GM12892 (cell line): ENCODE measurements at regions not wholly inside any gene's neighbourhood (a gene's known extent, or its start where the extent isn't known, plus 50 kb on each side); places are given as distances from the start of the nearest gene placed in this dataset.

Experiments
- POLR2A ChIP-seq: IDR thresholded peaks from 2 replicates; pipeline ENCODE4 v1.6.1; 2011; ENCODE audit warnings: low read depth, low read length, control low read depth
- POLR2AphosphoS5 ChIP-seq: IDR thresholded peaks from 2 replicates; pipeline ENCODE4 v1.6.1; 2011; ENCODE audit warnings: low read depth, low read length, control low read depth
- TAF1 ChIP-seq: IDR thresholded peaks from 2 replicates; pipeline ENCODE4 v1.6.1; 2011; ENCODE audit warnings: low read depth, mild to moderate bottlenecking, control low read depth, low read length, borderline replicate concordance

GRCh38 chr18:53952700-53953099, 271.8 kb downstream of the MBD2 start:
- no peak for TF ChIP-seq POLR2AphosphoS5
- no peak for TF ChIP-seq TAF1
- TF ChIP-seq POLR2A, result no peak
